ENCODE measurements at regions not wholly inside any gene's neighbourhood (a gene's known extent, or its start where the extent isn't known, plus 50 kb on each side); places are given as distances from the start of the nearest gene placed in this dataset.

- no peaks in the 10 kb centered on the region for H3K27me3 ChIP-seq
- no peaks in the 10 kb centered on the region for H3K4me1 ChIP-seq (ENCODE audit: insufficient read depth)
- H3K27ac ChIP-seq = no peak overlapping the region
- no peak overlapping the region for H3K4me3 ChIP-seq
- TF ChIP-seq EP300 (IDR thresholded peaks at IDR 0.05) (no peak), POLR2A (IDR thresholded peaks at IDR 0.05) (no peak)
- TF ChIP-seq, protein P1, sequence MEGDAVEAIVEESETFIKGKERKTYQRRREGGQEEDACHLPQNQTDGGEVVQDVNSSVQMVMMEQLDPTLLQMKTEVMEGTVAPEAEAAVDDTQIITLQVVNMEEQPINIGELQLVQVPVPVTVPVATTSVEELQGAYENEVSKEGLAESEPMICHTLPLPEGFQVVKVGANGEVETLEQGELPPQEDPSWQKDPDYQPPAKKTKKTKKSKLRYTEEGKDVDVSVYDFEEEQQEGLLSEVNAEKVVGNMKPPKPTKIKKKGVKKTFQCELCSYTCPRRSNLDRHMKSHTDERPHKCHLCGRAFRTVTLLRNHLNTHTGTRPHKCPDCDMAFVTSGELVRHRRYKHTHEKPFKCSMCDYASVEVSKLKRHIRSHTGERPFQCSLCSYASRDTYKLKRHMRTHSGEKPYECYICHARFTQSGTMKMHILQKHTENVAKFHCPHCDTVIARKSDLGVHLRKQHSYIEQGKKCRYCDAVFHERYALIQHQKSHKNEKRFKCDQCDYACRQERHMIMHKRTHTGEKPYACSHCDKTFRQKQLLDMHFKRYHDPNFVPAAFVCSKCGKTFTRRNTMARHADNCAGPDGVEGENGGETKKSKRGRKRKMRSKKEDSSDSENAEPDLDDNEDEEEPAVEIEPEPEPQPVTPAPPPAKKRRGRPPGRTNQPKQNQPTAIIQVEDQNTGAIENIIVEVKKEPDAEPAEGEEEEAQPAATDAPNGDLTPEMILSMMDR (IDR thresholded peaks at IDR 0.05) = no peak
- DNase-seq = no peak
- no peaks in the 10 kb centered on the region for H3K9me3 ChIP-seq
- intact Hi-C loops (cut with DNase I) = no loop called here
- 52 to 68% (median 63%) methylated on average over 6 of the region's 6 CpGs for WGBS, 3 donors
- no peaks in the 10 kb centered on the region for H3K36me3 ChIP-seq
Measured at GRCh38 chr19:28234637-28235036, 978.3 kb downstream of the UQCRFS1 start.

GRCh38 chr19:28228854-28229253 is 984.1 kb downstream of the UQCRFS1 start:
- DNase-seq = no peak
- H3K4me3 ChIP-seq = no peak overlapping the region
- WGBS, 3 donors = 67 to 79% (median 78%) methylated on average over 2 of the region's 2 CpGs
- no peak overlapping the region for H3K27ac ChIP-seq
- intact Hi-C loops (cut with DNase I) = no loop called here
- H3K36me3 ChIP-seq = no peaks in the 10 kb centered on the region
- TF ChIP-seq, protein P1 (IDR thresholded peaks at IDR 0.05) = no peak
- TF ChIP-seq EP300 (IDR thresholded peaks at IDR 0.05) = no peak
- no peak for TF ChIP-seq POLR2A (IDR thresholded peaks at IDR 0.05)
- no peaks in the 10 kb centered on the region for H3K9me3 ChIP-seq
- H3K27me3 ChIP-seq = no peaks in the 10 kb centered on the region
- H3K4me1 ChIP-seq (ENCODE audit: insufficient read depth) = no peaks in the 10 kb centered on the region

DNA sequence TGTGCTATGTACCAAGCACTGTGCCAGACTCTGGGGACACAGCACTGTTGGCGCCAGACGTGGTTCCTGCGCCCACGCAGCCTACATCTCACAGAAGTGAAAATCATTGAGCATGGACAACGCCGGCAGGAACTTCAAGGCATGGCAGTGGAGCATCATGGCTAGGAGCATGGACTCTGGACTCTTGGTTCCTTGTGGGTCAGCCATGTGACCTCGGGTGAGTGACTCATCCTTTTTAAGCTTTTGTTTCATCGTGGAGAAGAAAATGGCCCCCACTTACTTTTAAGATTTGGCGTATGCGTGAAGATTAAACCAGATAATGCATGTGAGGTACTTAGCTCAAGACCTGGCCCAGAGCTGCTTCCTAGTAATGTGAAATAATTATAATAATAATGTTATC is 988.5 kb downstream of the UQCRFS1 start:
- no peaks in the 10 kb centered on the region for H3K36me3 ChIP-seq
- H3K27ac ChIP-seq = no peak overlapping the region
- no peaks in the 10 kb centered on the region for H3K4me1 ChIP-seq (ENCODE audit: insufficient read depth)
- TF ChIP-seq EP300 (IDR thresholded peaks at IDR 0.05) = no peak
- TF ChIP-seq, protein P1 (IDR thresholded peaks at IDR 0.05) = no peak
- TF ChIP-seq POLR2A (IDR thresholded peaks at IDR 0.05) = no peak
- 88 to 89% (median 89%) methylated on average over 10 of the region's 10 CpGs for WGBS, 3 donors
- H3K27me3 ChIP-seq = no peaks in the 10 kb centered on the region
- no peaks in the 10 kb centered on the region for H3K9me3 ChIP-seq
- intact Hi-C loops (cut with DNase I) = no loop called here
- DNase-seq = no peak
- no peak overlapping the region for H3K4me3 ChIP-seq

DNA sequence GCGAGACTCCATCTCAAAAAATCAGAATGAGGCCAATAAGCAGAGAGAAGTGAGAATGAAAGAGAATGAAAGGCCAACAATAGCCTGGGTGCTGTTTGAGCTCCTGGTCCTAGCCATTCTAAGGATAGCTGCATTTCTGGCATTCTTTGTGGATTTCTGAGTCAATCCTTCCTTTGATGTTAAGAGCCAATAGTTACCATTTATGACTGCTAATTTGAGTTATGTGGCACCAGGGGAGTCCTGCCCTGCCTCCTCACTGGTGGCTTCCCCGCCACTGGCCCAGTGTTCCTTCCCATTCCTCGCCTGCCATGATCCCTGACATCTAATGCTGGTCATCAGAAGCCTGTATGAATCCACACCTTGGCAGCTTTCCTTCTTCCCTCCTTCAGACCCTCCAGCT is 991.2 kb downstream of the UQCRFS1 start:
- no peak overlapping the region for H3K27ac ChIP-seq
- intact Hi-C loops (cut with DNase I) = no loop called here
- no peaks in the 10 kb centered on the region for H3K27me3 ChIP-seq
- WGBS, 3 donors = 72 to 82% (median 78%) methylated on average over 3 of the region's 3 CpGs
- H3K36me3 ChIP-seq = no peaks in the 10 kb centered on the region
- H3K4me3 ChIP-seq = no peak overlapping the region
- no peaks in the 10 kb centered on the region for H3K4me1 ChIP-seq (ENCODE audit: insufficient read depth)
- no peak for TF ChIP-seq POLR2A (IDR thresholded peaks at IDR 0.05)
- no peaks in the 10 kb centered on the region for H3K9me3 ChIP-seq
- DNase-seq = no peak

DNA sequence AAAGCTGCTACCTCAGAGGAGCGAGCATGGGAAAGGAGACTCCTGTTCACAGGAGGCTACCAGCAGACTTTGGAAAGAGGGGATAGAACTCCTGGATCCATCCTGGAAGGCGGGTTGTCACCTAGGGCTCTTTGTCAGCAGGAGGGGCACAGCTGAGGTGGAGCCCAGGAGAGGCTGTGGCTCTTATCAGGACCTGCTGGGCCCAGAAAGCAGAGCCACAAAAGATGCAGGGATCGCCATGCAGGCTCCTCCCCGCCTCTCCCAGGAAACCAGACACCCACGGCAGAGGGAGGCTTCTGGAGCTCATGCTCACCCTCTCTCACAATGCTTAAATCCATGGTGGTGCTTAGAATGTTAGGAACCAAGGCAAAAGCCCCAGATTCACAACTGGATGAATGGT is 994.2 kb downstream of the UQCRFS1 start:
- no peak overlapping the region for H3K27ac ChIP-seq
- H3K36me3 ChIP-seq = no peaks in the 10 kb centered on the region
- H3K4me1 ChIP-seq (ENCODE audit: insufficient read depth) = no peaks in the 10 kb centered on the region
- H3K27me3 ChIP-seq = no peaks in the 10 kb centered on the region
- no peak for DNase-seq
- intact Hi-C loops (cut with DNase I) = no loop called here
- TF ChIP-seq, protein P1 (IDR thresholded peaks at IDR 0.05) = no peak
- TF ChIP-seq EP300 (IDR thresholded peaks at IDR 0.05) (no peak), POLR2A (IDR thresholded peaks at IDR 0.05) (no peak)
- no peaks in the 10 kb centered on the region for H3K9me3 ChIP-seq
- H3K4me3 ChIP-seq = no peak overlapping the region
- 42 to 50% (median 48%) methylated on average over 5 of the region's 5 CpGs for WGBS, 3 donors
